Smooth muscle cell (in vitro differentiated cells): ENCODE measurements at regions not wholly inside any gene's neighbourhood (a gene's known extent, or its start where the extent isn't known, plus 50 kb on each side); places are given as distances from the start of the nearest gene placed in this dataset.

ENCODE experiments used
- DNase-seq: peaks from one replicate; lab custom pipeline; 2025; ENCODE audit not compliant: unreplicated experiment; lab: John Stamatoyannopoulos, UW
- H2AFZ ChIP-seq: fragments of 200-600 bp; sonication (generic); 2 replicates; pipeline ENCODE4 v1.6.0; 2016; ENCODE audit warnings: antibody characterized with exemption, low read depth, mild to moderate bottlenecking
- H3F3A ChIP-seq: fragments of 200-600 bp; sonication (generic); 2 replicates; pipeline ENCODE4 v1.6.0; 2017; ENCODE audit warnings: antibody characterized with exemption, low read depth
- H3K27ac ChIP-seq: fragments of 200-600 bp; sonication (generic); 2 replicates; pipeline ENCODE4 v1.5.1; 2016; ENCODE audit warnings: low read depth, mild to moderate bottlenecking
- H3K27me3 ChIP-seq: fragments of 200-600 bp; sonication (generic); 2 replicates; pipeline ENCODE4 v1.6.1; 2016; ENCODE audit warnings: low read depth, mild to moderate bottlenecking
- H3K36me3 ChIP-seq: fragments of 200-600 bp; sonication (generic); 2 replicates; pipeline ENCODE4 v1.5.1; 2016; ENCODE audit warnings: low read depth
- H3K4me1 ChIP-seq: fragments of 200-600 bp; sonication (generic); 2 replicates; pipeline ENCODE4 v1.5.1; 2016; ENCODE audit warnings: low read depth
- H3K4me2 ChIP-seq: fragments of 200-600 bp; sonication (generic); 2 replicates; pipeline ENCODE4 v1.6.0; 2016; ENCODE audit warnings: mild to moderate bottlenecking
- H3K4me3 ChIP-seq: fragments of 200-600 bp; sonication (generic); 2 replicates; pipeline ENCODE4 v1.5.1; 2016; ENCODE audit warnings: mild to moderate bottlenecking
- H3K79me2 ChIP-seq: fragments of 200-600 bp; sonication (generic); 2 replicates; pipeline ENCODE4 v1.6.0; 2016; ENCODE audit warnings: low read depth, mild to moderate bottlenecking
- H3K9ac ChIP-seq: fragments of 200-600 bp; sonication (generic); 2 replicates; pipeline ENCODE4 v1.6.0; 2016; ENCODE audit warnings: low read depth
- H3K9me3 ChIP-seq: fragments of 200-600 bp; sonication (generic); replicated peaks from 2 replicates; pipeline ENCODE4 v1.5.1; 2016; ENCODE audit warnings: low read depth
- H4K20me1 ChIP-seq: fragments of 200-600 bp; sonication (generic); 2 replicates; pipeline ENCODE4 v1.6.0; 2016; ENCODE audit warnings: low read depth
- WGBS: methylation state at CpG from one replicate; pipeline ENCODE4 v1.1.7; 2016; ENCODE audit warnings: low lambda C conversion rate; 5-methylcytosine and 5-hydroxymethylcytosine counted together
- TF ChIP-seq, protein P1 (sequence below): fragments of 200-600 bp; sonication (generic); IDR thresholded peaks from 2 replicates; pipeline ENCODE4 v1.5.1; 2017; ENCODE audit warnings: borderline replicate concordance, mild to moderate bottlenecking, antibody characterized with exemption; ENCODE audit not compliant: insufficient read depth, poor library complexity, severe bottlenecking

DNA sequence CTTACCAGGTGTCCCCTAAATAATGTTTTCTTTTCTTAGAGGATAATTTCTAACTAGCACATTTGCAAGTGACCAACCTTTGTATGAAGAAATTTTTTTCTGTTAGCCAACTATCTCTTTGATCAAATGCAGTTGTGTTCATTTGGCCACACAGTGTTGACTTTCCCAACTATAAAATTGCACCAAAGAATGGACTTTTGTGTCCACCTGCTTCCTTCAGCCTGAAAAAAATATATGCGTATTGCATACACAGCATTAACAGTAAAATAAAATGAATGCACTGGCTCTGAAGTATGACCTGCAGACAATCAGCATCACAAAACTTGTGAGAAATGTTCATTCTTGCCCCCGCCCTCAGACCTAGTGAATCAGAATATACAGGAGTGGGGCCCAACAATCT, 342.0 kb downstream of the SEC23A start:
- H3K27me3 ChIP-seq, result no peaks in the 10 kb centered on the region
- TF ChIP-seq, protein P1, sequence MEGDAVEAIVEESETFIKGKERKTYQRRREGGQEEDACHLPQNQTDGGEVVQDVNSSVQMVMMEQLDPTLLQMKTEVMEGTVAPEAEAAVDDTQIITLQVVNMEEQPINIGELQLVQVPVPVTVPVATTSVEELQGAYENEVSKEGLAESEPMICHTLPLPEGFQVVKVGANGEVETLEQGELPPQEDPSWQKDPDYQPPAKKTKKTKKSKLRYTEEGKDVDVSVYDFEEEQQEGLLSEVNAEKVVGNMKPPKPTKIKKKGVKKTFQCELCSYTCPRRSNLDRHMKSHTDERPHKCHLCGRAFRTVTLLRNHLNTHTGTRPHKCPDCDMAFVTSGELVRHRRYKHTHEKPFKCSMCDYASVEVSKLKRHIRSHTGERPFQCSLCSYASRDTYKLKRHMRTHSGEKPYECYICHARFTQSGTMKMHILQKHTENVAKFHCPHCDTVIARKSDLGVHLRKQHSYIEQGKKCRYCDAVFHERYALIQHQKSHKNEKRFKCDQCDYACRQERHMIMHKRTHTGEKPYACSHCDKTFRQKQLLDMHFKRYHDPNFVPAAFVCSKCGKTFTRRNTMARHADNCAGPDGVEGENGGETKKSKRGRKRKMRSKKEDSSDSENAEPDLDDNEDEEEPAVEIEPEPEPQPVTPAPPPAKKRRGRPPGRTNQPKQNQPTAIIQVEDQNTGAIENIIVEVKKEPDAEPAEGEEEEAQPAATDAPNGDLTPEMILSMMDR, result no peak
- H2AFZ ChIP-seq, result no peak overlapping the region
- no peak for DNase-seq
- H3K4me3 ChIP-seq, result no peak overlapping the region
- H3K4me2 ChIP-seq, result no peak overlapping the region
- H3K27ac ChIP-seq, result no peak overlapping the region
- 87% methylated on average over 2 of the region's 2 CpGs for WGBS
- no peaks in the 10 kb centered on the region for H3K36me3 ChIP-seq
- no peaks in the 10 kb centered on the region for H3F3A ChIP-seq
- H3K9ac ChIP-seq, result no peak overlapping the region
- no peaks in the 10 kb centered on the region for H3K9me3 ChIP-seq
- no peaks in the 10 kb centered on the region for H3K4me1 ChIP-seq
- H4K20me1 ChIP-seq, result no peaks in the 10 kb centered on the region
- H3K79me2 ChIP-seq, result no peaks in the 10 kb centered on the region

- Histone ChIP-seq H3K36me3 (no peaks in the 10 kb centered on the region), H3K9ac (no peak overlapping the region), H2AFZ (no peak overlapping the region), H3F3A (no peaks in the 10 kb centered on the region), H3K4me3 (no peak overlapping the region), H3K27ac (no peak overlapping the region), H3K27me3 (no peaks in the 10 kb centered on the region), H4K20me1 (no peaks in the 10 kb centered on the region), H3K4me1 (no peaks in the 10 kb centered on the region), H3K79me2 (no peaks in the 10 kb centered on the region), H3K4me2 (no peak overlapping the region), H3K9me3 (no peaks in the 10 kb centered on the region)
- no peak for DNase-seq
- TF ChIP-seq, protein P1, result no peak
- WGBS, result 87% methylated on average over 2 of the region's 2 CpGs
These were observed 344.4 kb downstream of the SEC23A start for GRCh38 chr14:38758661-38759060.

- 66% methylated on average over 3 of the region's 3 CpGs for WGBS
- Histone ChIP-seq H2AFZ (no peak overlapping the region), H3K36me3 (no peaks in the 10 kb centered on the region), H3K4me2 (no peak overlapping the region), H3K4me1 (no peaks in the 10 kb centered on the region), H3K27ac (no peak overlapping the region), H3K9me3 (no peaks in the 10 kb centered on the region), H3K4me3 (no peak overlapping the region), H4K20me1 (no peaks in the 10 kb centered on the region), H3F3A (no peaks in the 10 kb centered on the region), H3K79me2 (no peaks in the 10 kb centered on the region), H3K27me3 (no peaks in the 10 kb centered on the region), H3K9ac (no peak overlapping the region)
- TF ChIP-seq, protein P1, result no peak
- DNase-seq, result no peak
These were observed 348.0 kb downstream of the SEC23A start for GRCh38 chr14:38755036-38755435.

DNA sequence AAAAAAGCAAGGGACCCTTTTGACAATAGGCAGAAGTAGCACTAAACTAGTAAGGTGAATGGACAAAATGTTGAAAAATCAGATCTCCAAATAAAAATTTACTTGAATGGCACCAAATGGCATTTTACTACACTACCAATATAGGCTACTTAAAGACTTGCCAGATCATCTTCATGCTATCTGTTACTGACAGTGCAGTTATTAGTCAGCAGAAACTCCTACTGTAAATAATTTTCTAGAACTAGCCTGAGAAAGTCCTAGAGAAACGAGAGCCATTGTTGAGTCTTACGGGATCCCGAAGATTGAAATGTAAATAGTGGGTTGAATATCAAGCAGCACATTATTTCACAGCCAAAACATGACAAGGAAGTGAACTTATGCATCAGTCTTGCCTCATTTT, 350.3 kb downstream of the SEC23A start:
- no peak for DNase-seq
- H3K27me3 ChIP-seq, result no peaks in the 10 kb centered on the region
- H4K20me1 ChIP-seq, result no peaks in the 10 kb centered on the region
- H3K9ac ChIP-seq, result no peak overlapping the region
- 76% methylated on average over 3 of the region's 3 CpGs for WGBS
- TF ChIP-seq, protein P1, result no peak
- H2AFZ ChIP-seq, result no peak overlapping the region
- H3K27ac ChIP-seq, result no peak overlapping the region
- H3F3A ChIP-seq, result no peaks in the 10 kb centered on the region
- no peak overlapping the region for H3K4me2 ChIP-seq
- H3K36me3 ChIP-seq, result no peaks in the 10 kb centered on the region
- no peaks in the 10 kb centered on the region for H3K9me3 ChIP-seq
- H3K4me1 ChIP-seq, result no peaks in the 10 kb centered on the region
- H3K79me2 ChIP-seq, result no peaks in the 10 kb centered on the region
- H3K4me3 ChIP-seq, result no peak overlapping the region
